Nephron (organoid): ENCODE measurements at regions not wholly inside any gene's neighbourhood (a gene's known extent, or its start where the extent isn't known, plus 50 kb on each side); places are given as distances from the start of the nearest gene placed in this dataset.
A peak's percentile ranks its signal among the peaks of the same experiment; 100 is the strongest.

Experiments used
- H3K27ac Mint-ChIP-seq, 3 experiments: 2 replicates each; pipeline ENCODE4 v1.8.0; 2020; ENCODE audit warnings: mixed read lengths in 3 of 3, mild to moderate bottlenecking in 2 of 3, moderate library complexity in 1 of 3
- H3K27me3 Mint-ChIP-seq: 2 replicates; pipeline ENCODE4 v1.8.0; 2021; ENCODE audit warnings: low read depth, mild to moderate bottlenecking, moderate library complexity, mixed read lengths
- H3K36me3 Mint-ChIP-seq: 2 replicates; pipeline ENCODE4 v1.8.0; 2020; ENCODE audit warnings: low read depth, mixed read lengths
- H3K4me1 Mint-ChIP-seq: 2 replicates; pipeline ENCODE4 v1.8.0; 2020; ENCODE audit warnings: mixed read lengths
- H3K4me3 Mint-ChIP-seq, 3 experiments: 2 replicates each; pipeline ENCODE4 v1.8.0; 2020; ENCODE audit warnings: mild to moderate bottlenecking in 3 of 3, mixed read lengths in 3 of 3, moderate library complexity in 2 of 3
- H3K9me3 Mint-ChIP-seq: 2 replicates; pipeline ENCODE4 v1.8.0; 2020; ENCODE audit warnings: mixed read lengths
- CTCF ChIP-seq, 3 experiments: fragments of 200-600 bp; sonication (generic); IDR thresholded peaks; one replicate each; pipeline ENCODE4 v1.5.0; 2021; ENCODE audit warnings: antibody characterized with exemption in 3 of 3; ENCODE audit not compliant: unreplicated experiment in 3 of 3

GRCh38 chr22:27115816-27116256 lies 458.4 kb downstream of the MIAT start:
- Mint-ChIP-seq H3K36me3 (no peaks in the 10 kb centered on the region), H3K9me3 (peaks cover 17% of the 10 kb centered on the region), H3K27ac (no peak overlapping the region), H3K4me3 (no peak overlapping the region), H3K27me3 (no peaks in the 10 kb centered on the region), H3K4me1 (peaks cover 26% of the 10 kb centered on the region)
- no peak for TF ChIP-seq CTCF (IDR thresholded peaks at IDR 0.05; ENCODE audit: unreplicated experiment in 3 of 3)

- Mint-ChIP-seq H3K9me3 (peaks cover 17% of the 10 kb centered on the region), H3K4me1 (peaks cover 19% of the 10 kb centered on the region), H3K27ac (no peak overlapping the region), H3K36me3 (no peaks in the 10 kb centered on the region), H3K4me3 (no peak overlapping the region), H3K27me3 (no peaks in the 10 kb centered on the region)
- TF ChIP-seq CTCF (IDR thresholded peaks at IDR 0.05; ENCODE audit: unreplicated experiment in 3 of 3), result no peak
Observed at GRCh38 chr22:27116312-27117086, 459.1 kb downstream of the MIAT start.

- no peak overlapping the region for H3K4me3 Mint-ChIP-seq
- no peak for TF ChIP-seq CTCF (IDR thresholded peaks at IDR 0.05; ENCODE audit: unreplicated experiment in 3 of 3)
- no peaks in the 10 kb centered on the region for H3K36me3 Mint-ChIP-seq
- peaks cover 9% of the 10 kb centered on the region for H3K4me1 Mint-ChIP-seq
- no peaks in the 10 kb centered on the region for H3K27me3 Mint-ChIP-seq
- H3K27ac Mint-ChIP-seq, result no peak overlapping the region
- peaks cover 15% of the 10 kb centered on the region for H3K9me3 Mint-ChIP-seq
Observed at GRCh38 chr22:27120036-27120435, 462.6 kb downstream of the MIAT start.

GRCh38 chr22:27122574-27122973 lies 465.2 kb downstream of the MIAT start:
- Mint-ChIP-seq H3K9me3 (peaks cover 13% of the 10 kb centered on the region), H3K36me3 (no peaks in the 10 kb centered on the region), H3K27ac (no peak overlapping the region), H3K27me3 (peaks cover 5% of the 10 kb centered on the region), H3K4me1 (peaks cover 14% of the 10 kb centered on the region), H3K4me3 (no peak overlapping the region)
- no peak for TF ChIP-seq CTCF (IDR thresholded peaks at IDR 0.05; ENCODE audit: unreplicated experiment in 3 of 3)

- Mint-ChIP-seq H3K4me1 (peaks cover 21% of the 10 kb centered on the region), H3K27me3 (peaks cover 9% of the 10 kb centered on the region), H3K9me3 (peaks cover 7% of the 10 kb centered on the region), H3K36me3 (no peaks in the 10 kb centered on the region), H3K27ac (peak overlapping the region in 2 of 3 experiments; percentile 58 to 69), H3K4me3 (no peak overlapping the region)
- TF ChIP-seq CTCF (IDR thresholded peaks at IDR 0.05; ENCODE audit: unreplicated experiment in 3 of 3), result no peak
Observed at GRCh38 chr22:27123880-27124279, 466.5 kb downstream of the MIAT start.
